ENCODE measurements at regions not wholly inside any gene's neighbourhood (a gene's known extent, or its start where the extent isn't known, plus 50 kb on each side); places are given as distances from the start of the nearest gene placed in this dataset.

GRCh38 chr21:25508364-25508763, 98.9 kb downstream of the MRPL39 start:
- TF ChIP-seq CTCF (IDR thresholded peaks at IDR 0.05) (no peak), POLR2A (IDR thresholded peaks at IDR 0.05) (no peak)
